Heart left ventricle (tissue), 13 donors: ENCODE measurements at regions not wholly inside any gene's neighbourhood (a gene's known extent, or its start where the extent isn't known, plus 50 kb on each side); places are given as distances from the start of the nearest gene placed in this dataset.

ENCODE experiments used
- POLR2A ChIP-seq, 2 donors: fragments of 450-650 bp; IDR thresholded peaks; one replicate each; pipeline ENCODE4 v1.6.1; 2017; ENCODE audit warnings: antibody characterized with exemption in 2 of 2, mild to moderate bottlenecking in 2 of 2, moderate library complexity in 2 of 2
- TF ChIP-seq, protein P1 (sequence below), 12 donors: fragments of 200-600 bp; sonication (generic) in 4 of 12; IDR thresholded peaks; one replicate each; pipeline versions ENCODE4 v1.5.0 to v1.8.0; 2018 to 2022; ENCODE audit warnings: antibody characterized with exemption in 12 of 12, mild to moderate bottlenecking in 5 of 12
- donor health status: ischemic (EF 13 %, LVEDD 7.1; RV severe dilation, severe dysfunction).
- donor health status: DM: no; HTN: yes; CAD: no.
- donor health status: DM: no; HTN: no; CAD: no.
- donor health status: ischemic (EF 25% LVEDD 6.9; RV normal size, moderate dysfunction).
- donor health status: ischemic (EF 25% LVEDD 5.7; RV mildly dilated, moderate dysfunction).
- donor health status: ischemic (EF 35%, LVEDD 5.7; RV mildly dilated, moderate dysfunction).
- donor health status: nonischemic (EF 11% LVEDD 7.7; RV severe dilation, severe dysfunction).
- donor health status: DM: yes; HTN: yes; CAD: no.
- donor health status: PGD.
- donor health status: ischemic (EF 29% LVEDD 5.4; RV normal size, mild dysfunction).
- donor health status: nonischemic (EF 23%, LVEDD 6.1; RV moderate dilation, normal function).

DNA sequence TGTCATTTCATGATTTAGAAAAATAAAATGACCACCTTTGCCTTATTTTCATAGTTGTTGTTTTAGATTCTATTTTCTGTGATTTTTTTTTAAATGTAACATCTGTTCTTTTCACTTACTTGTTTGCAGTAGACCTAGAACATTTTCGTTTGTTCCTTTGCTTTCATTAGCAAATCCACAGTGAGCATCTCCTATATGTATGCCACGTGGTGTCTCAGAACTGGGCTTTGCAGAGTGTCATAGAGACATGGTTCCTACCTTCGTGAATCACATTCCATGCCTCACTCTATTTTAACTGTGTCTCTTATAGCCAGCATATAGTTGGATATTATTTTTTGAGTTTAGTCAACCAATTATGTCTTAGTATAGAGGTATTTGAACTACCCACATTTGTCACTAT lies 118.2 kb downstream of the KLF13 start:
- TF ChIP-seq, protein P1, sequence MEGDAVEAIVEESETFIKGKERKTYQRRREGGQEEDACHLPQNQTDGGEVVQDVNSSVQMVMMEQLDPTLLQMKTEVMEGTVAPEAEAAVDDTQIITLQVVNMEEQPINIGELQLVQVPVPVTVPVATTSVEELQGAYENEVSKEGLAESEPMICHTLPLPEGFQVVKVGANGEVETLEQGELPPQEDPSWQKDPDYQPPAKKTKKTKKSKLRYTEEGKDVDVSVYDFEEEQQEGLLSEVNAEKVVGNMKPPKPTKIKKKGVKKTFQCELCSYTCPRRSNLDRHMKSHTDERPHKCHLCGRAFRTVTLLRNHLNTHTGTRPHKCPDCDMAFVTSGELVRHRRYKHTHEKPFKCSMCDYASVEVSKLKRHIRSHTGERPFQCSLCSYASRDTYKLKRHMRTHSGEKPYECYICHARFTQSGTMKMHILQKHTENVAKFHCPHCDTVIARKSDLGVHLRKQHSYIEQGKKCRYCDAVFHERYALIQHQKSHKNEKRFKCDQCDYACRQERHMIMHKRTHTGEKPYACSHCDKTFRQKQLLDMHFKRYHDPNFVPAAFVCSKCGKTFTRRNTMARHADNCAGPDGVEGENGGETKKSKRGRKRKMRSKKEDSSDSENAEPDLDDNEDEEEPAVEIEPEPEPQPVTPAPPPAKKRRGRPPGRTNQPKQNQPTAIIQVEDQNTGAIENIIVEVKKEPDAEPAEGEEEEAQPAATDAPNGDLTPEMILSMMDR (IDR thresholded peaks at IDR 0.05): no peak
- TF ChIP-seq POLR2A (IDR thresholded peaks at IDR 0.05): no peak
